AG10803 (cell line): ENCODE measurements at regions not wholly inside any gene's neighbourhood (a gene's known extent, or its start where the extent isn't known, plus 50 kb on each side); places are given as distances from the start of the nearest gene placed in this dataset.

Experiments used
- DNase-seq: peaks from one replicate; pipeline ENCODE4 v3.0.0; 2010; ENCODE audit warnings: low read depth
- H3K4me3 ChIP-seq: 2 replicates; pipeline ENCODE4 v1.5.1; 2011; ENCODE audit warnings: mild to moderate bottlenecking, low read length, control low read depth
- TF ChIP-seq, protein P1 (sequence below): conservative IDR thresholded peaks from 2 replicates; pipeline ENCODE4 v1.5.1; 2011; ENCODE audit warnings: mild to moderate bottlenecking, low read length, control low read depth, inconsistent platforms

DNA sequence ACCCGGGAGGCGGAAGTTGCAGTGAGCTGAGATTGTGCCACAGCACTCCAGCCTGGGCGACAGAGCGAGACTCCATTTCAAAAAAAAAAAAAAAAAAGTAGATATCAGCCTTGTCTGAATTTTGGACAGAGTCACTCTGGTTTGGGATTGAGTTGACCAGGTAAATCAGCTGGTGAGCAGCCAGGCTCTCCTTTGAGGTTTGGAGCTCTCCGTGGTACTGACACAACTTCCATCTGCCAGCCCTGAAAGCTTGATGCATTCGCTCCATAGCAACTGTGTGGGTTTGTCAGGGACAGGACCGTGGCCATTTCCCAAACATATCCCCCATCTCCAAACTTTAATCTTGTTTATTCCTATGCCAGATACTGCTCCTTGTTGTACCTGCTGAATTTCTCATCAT, 155.2 kb downstream of the DMRTA2 start:
- H3K4me3 ChIP-seq: no peak overlapping the region
- DNase-seq: no peak
- TF ChIP-seq, protein P1, sequence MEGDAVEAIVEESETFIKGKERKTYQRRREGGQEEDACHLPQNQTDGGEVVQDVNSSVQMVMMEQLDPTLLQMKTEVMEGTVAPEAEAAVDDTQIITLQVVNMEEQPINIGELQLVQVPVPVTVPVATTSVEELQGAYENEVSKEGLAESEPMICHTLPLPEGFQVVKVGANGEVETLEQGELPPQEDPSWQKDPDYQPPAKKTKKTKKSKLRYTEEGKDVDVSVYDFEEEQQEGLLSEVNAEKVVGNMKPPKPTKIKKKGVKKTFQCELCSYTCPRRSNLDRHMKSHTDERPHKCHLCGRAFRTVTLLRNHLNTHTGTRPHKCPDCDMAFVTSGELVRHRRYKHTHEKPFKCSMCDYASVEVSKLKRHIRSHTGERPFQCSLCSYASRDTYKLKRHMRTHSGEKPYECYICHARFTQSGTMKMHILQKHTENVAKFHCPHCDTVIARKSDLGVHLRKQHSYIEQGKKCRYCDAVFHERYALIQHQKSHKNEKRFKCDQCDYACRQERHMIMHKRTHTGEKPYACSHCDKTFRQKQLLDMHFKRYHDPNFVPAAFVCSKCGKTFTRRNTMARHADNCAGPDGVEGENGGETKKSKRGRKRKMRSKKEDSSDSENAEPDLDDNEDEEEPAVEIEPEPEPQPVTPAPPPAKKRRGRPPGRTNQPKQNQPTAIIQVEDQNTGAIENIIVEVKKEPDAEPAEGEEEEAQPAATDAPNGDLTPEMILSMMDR: no peak

DNA sequence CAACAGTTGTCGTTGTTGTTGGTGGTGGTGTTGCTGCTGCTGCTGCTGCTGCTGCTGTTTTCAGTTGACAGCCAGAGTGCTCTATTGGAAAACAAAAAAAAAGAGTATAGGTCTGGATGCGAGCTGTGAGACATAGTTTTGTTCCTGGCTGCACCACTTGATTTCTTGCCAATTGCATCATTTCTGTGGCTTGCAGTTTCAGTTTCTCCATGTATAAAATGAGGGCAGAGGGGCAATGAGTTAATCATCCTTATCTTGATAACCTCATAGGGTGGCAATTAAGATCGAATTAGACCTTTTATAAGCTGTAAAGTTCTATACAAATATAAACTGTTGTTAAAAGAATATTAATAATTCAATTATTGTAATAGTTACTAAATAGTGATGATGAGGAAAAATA, 156.7 kb downstream of the DMRTA2 start:
- peak; percentile 59 for DNase-seq
- no peak overlapping the region for H3K4me3 ChIP-seq
- TF ChIP-seq, protein P1: no peak

DNA sequence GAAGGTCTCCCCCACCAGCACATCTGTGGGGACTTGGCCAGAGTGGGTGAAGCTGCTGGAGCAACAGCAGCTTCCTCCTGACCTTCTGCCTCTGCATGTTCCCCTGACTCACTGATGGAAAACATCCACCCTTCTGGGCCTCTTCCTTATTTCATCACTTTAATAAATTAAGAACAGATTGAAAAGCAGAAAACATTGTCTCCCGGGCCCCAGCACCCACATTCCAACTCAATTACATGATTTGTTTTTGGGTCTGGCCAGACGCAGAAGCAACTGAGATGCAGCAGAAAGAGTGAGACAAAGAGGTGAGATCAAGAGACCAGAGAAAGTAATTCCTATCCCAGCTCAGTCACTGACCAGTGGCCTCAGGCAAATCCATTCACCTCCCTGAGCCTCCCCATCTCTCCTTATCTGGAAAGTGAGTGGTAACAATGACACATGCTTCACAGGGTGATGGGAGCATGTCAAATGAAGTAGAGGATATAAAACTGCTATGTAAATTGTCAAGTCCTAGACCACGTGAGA, 157.1 kb downstream of the ELAVL4 start:
- DNase-seq: peak; percentile 80
- H3K4me3 ChIP-seq: no peak overlapping the region
- TF ChIP-seq, protein P1: no peak

DNA sequence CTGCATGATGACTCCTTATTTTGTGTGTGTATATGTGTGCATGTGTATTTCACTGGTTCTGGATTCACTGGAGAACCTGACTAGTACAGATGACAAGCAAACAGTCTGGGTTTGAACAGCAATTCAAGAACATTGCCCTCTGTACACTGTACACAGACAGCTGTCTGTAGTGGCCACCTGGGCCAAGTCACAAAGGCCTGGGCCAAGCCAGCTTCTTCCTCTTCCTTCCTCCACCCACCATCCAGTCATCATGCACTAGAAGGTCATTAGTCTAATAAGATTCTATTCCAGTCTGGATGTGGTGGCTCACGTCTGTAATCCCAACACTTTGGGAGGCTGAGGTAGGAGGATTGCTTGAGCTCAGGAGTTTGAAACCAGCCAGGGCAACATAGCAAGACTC, 155.9 kb downstream of the ELAVL4 start:
- no peak overlapping the region for H3K4me3 ChIP-seq
- no peak for DNase-seq
- TF ChIP-seq, protein P1: no peak

DNA sequence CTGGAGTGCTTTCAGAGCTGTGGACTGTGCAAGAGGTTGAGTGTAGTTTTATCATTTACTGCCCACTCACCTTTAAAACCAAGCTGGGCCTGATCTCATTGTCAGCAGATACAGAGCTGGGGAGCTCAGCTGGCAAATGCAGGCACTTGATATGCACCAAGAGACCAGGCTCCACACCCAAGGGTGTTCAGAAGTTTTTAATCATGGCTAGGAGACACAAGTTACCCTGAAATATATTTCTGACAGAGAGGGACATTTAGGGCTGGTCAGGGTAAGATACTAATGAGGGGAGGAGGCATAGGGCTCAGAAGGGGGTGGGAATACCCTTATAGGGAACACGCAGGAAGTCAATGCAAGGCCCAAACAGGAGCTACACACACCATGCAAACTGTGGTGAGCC, 153.7 kb downstream of the ELAVL4 start:
- no peak for DNase-seq
- TF ChIP-seq, protein P1: no peak
- H3K4me3 ChIP-seq: no peak overlapping the region

DNA sequence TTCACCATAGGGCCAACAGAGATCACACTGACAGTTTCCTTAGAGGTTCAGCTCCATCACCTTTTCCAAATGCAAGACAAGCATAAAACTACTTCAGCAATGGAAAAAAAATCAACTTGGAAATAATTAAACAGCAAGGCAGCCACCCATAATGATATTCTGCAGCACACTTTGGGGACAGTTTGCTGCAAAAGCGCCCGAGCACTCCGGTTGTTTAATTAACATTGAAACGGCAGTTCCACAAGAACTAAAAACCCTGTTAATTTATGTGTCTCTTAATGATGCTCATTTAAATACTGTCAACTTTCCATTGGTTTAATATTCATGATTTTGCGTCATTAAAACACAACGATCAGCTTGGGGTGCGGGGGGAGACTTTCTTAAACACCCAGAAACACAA, 153.2 kb downstream of the ELAVL4 start:
- TF ChIP-seq, protein P1: no peak
- DNase-seq: no peak
- no peak overlapping the region for H3K4me3 ChIP-seq

DNA sequence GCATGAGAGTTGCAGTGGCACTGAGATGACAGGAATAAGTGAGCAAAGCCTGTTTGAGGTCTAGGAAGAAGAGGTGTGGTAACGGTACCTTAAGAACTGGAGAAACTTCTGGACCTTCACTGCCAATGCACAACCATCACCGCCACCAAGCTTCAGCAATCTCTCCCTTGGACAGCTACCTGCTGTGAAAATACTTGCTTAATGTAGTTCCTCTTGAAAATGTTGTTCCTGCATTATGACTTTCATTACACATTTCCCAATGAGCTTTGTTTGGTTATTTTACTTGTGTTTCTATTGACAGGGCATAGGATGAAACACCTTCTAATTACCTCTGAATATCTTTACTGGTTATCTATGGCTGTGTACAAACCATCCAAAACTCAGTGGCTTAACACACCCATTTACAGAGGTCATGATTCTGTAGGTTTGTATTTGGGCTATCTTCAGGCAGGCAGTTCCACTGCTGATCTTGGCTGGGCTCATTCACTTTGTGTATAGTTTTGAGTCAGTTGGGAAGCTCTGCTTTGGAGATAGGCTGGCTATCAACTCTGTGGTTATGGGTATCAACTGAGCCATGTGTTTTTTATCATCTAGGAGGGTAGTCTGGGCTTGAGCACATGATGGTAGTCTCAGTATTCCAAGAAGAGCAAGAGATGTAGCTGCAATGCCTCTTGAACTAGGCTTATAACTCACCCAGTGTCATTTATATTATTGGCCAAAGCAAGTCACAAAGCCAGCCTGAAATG, 149.4 kb downstream of the ELAVL4 start:
- no peak for DNase-seq
- TF ChIP-seq, protein P1: no peak
- no peak overlapping the region for H3K4me3 ChIP-seq
